TTC549 (cell line): ENCODE measurements at regions not wholly inside any gene's neighbourhood (a gene's known extent, or its start where the extent isn't known, plus 50 kb on each side); places are given as distances from the start of the nearest gene placed in this dataset.

Experiments
- FAIRE-seq: peaks from 2 replicates; lab custom pipeline; 2012; peaks lifted over from hg19 to GRCh38; lab: Jason Lieb, UNC

DNA sequence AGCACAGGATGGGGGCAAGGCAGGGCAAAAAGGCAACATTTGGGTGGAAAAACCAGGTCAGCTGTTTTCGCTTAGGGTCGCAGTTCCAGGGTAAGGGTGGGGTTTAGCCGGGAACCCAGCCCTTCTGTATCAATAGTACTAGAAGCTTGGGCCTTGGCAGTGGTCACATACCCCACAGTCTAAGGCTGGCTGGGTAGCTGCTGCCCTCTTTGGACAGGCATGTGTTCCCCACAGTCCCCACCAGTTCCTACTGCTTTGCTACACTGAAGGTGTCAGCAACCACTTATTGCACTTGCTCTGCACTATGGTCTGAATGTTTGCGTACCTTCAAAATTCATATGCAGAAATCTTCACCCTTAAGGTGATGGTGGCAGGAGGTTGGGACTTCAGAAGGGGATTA, 349.8 kb downstream of the LTN1 start:
- no peak for FAIRE-seq

DNA sequence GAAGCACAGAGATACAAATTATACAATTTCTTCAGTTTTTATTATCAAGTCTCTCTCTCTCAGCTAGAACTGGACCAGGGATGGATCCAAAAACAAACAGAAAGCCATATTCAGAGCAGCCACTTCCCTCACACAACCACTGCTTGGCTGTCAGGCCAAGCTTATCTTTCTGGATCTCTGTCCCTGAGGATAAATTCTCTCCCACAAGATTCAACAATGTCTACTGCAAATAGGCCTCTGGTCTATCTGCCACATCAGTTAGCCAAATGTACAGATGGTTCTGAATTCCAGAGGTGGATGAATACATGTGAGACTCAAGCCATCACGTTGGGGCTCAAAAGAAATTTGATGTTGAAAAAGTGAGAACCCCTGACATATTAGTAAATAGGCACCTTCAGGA, 350.9 kb downstream of the LTN1 start:
- FAIRE-seq, result no peak

DNA sequence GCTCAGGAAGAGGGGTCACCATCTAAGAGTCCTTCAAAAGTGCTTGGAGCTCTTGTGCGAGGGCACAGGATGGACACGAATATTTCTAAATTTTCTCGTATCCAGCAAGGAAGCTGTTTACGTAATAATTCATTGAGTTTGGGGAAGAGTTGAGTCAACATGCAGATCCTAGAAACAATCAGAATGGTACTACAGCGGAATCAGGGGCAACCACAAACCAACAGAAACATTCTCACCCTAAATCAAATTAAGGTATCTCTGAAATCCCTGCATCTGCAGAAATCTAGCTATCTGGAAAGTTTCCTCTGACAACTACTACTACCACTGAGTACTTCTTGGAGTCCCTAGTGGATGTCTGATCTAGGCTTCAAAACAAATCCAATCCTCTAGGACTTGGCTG, 352.4 kb downstream of the LTN1 start:
- no peak for FAIRE-seq

DNA sequence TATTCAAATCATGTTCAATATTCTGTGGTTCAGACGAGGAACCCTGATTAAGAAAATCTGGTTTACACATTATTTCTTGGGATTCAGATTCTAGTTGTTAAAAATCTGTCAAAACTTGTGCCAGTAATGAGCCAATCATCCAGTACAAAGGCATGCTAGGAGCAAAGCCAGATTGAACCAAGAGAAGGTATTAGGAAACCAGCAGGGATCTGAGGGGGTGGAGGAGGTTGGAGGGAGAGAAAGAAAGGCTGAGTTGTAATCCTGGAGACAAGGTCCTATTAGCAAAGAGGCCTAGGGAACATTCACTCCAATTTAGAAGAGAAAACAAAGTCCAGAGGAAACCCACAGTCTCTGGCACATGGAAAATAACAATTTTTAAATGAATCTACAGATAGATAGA, 352.9 kb downstream of the LTN1 start:
- FAIRE-seq, result no peak

DNA sequence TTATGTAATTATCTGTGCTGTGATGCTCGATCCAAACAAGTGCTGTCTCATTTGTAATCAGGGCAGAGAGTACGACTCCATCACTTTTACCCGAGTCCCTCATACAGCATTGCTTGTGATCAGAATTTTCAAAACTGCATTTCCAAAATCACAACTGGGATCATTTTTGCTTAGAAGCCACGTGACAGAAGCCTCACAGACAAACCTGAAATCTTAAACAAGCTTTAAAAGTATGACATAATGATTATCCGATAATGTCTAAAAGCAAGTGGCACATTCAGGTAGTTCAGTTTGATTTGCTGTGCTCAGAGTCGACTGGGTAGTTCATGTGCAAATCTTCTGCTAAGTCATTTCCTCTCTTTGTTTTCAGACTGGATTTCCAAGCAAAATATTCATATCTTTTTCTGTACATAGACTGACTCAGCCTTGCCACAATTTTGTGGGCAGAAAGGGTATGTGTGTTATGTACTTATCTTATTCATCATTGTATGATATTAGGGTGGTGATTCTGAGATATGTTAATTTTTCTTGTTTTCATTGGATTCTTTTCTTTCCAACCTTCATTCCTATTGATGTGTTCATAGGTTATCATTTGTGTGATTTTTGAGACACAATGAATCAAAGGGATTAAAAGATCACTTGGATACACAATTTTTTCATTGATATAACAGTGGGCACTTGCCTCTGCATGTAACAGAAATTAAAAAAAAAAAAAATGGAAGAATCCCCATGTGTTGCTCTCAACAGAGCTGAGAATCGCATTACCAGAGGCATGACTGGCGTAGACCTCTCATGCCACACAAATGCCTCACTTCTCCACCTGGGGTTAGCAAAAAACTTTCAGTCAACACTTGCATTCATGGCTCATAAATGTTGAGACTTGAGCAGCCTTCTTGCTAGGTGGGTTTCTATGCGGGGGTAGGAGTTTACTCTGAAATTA, 355.7 kb downstream of the LTN1 start:
- no peak for FAIRE-seq

DNA sequence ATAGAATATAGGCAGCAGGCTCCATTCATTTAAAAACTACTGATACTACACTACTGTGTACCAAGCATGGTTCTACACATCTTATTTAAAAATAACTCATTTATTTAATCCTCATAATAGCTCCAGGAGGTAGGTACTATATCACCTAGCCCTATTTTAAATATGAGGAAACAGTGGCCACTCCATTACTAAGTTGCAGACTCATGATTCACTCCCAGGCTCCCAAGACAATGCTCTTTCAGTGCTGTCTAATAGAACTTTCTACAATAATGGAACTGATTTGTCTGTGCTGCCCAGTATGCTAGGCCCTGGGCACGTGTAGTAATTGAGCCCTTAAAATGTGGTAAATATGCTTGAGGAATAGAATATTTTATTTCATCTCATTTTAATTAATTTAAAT, 357.1 kb downstream of the LTN1 start:
- no peak for FAIRE-seq

DNA sequence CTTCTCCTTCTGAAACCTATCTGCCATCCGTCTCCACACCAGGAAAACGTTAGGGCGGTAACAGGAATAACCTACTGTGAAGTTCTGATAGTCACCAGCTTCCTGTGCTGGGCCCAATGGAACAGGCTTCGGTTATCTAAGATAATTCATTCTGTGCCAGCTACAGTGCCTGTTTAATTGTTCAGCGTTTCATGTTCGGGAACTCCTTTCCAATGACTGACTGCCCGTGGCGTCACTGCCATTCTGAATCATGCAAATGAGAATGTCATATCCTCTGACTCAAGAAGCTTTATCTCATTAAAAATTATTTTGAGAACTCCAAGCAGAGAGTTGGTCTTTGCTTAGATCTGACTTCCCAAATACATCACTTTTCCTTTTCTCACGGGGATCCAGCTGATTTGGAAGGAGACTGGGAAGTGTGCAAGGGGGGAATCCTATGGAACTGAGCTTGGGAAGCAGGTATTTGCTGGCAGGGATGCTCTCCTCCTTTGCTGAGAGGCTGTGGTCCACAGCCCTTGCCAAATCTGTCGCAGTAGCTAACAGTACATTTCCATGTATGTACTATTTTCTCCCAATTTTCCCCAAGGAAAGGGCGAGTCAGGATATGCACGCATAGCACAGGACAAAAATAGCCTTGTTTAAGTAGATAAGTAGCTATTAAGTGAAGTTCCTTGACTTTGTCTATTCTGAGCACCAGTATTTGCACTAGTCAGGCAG, 358.7 kb downstream of the LTN1 start:
- FAIRE-seq, result no peak

DNA sequence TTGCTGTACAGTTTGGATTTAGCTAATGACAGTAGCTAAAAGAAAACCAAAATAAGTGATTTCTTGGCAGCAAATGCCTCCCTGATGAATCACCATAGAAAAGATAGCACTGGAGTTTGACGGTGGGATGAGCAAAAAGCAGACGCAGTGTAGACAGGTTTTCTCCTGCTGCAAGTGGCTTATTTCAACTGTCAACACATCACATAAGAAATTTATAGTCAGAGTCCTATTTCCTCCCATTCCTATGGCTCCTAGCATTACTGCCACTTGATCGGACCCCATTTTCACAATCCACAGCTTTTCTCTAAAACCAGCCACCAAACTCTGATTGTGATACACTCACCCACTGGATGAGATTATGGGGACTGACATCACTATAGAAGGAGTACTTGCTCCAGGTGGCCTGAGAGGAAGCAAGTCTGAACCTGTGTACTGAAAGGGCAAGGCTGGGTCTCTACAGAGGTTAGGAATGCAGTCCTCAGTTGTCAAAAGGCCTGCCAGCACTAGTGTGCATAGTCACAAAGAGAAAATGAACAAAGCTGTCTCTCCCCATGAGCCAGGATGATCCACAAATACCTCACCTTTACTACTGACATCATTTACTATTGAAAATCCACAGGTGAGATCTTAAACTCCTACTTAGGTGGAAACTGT, 359.8 kb downstream of the LTN1 start:
- no peak for FAIRE-seq

DNA sequence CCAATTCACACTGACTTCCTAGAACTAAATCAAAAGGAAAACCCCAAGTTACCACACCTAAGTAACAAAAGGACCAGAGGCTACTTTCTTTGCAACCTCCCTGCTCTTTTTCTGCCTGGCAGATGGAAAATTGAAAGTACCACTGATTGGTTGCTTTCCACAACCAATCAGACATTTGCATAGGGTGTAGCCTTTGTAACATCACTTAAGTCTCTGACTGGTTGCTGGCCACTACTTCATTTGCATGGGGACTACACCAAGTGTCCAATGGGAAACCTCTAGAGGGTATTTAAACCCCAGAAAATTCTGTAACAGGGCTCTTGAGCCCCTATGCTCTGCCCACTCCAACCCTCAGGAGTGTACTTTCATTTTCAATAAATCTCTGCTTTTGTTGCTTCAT, 365.0 kb downstream of the LTN1 start:
- FAIRE-seq, result no peak

DNA sequence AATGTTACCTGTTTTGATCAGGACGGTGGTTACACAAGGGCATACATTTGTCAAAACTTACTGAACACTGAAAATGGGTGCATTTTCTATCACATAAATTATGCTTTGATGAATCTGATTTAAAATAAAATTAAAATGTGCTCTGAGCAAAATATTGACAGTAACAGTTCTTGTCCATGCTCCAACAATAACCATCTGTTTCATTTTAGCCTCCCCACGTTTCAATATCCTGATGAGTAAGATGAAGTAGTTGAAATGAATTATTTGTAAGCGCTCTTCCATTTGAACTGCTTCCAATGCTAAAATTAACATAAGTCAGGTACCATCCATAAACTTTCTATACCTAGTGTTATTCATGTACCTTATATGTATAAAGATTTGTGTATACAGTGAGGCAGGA, 365.4 kb downstream of the LTN1 start:
- no peak for FAIRE-seq

DNA sequence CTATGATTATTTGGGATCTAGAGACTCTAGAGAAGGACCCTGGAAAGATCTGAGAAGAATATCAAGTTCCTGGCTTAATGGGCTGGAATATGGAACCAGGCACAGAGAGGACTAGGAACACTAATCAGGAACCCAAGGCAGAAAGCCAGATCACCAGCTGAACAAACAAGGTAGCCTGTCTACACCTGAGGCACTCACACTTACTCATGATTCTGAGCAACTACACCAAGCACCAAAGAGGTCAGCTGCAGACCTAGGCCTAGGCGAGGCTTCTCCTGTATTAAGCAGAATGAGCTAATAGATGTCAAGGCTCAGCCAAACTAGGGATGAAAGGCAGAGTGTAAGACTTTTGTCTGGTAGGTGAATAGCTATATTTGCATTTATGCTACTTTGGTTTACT, 368.1 kb downstream of the LTN1 start:
- FAIRE-seq, result no peak

DNA sequence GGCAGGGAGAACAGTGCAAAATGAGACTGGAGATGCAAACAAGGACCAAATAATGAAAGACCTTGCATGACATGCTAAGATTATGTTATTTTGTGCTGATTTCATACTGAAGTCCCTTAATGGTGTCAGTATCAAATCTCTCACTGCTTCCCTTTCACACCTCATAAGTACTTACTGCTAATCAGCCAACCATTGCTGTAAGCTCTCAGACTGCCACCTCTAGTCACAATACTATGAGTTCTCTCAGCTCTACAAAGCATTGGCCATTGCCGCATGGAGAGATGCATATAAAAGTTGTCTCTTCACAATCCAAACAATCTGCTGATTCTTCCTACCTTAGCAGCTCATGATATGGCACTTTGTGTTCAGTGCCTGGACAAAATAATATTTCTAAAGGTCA, 375.4 kb downstream of the LTN1 start:
- no peak for FAIRE-seq

DNA sequence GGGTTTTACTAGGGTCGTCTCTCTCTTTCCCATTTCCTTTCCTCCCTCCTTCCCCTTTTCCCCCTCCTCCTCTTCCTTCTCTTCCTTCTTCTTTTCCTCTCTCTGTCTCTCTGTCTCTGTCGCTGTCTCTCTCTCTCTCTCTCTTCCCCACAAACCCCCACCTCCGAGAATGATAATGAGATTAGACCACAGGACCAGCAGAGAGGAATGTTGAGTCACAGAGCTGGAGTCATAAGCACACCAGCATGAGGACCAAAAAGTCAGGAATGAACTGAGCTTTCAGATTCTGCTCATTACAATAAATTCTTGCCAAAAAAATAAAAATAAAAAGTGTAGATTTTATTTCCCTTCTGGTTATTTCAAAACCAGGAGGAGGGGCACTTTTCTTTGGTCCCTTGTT, 377.4 kb downstream of the LTN1 start:
- no peak for FAIRE-seq

DNA sequence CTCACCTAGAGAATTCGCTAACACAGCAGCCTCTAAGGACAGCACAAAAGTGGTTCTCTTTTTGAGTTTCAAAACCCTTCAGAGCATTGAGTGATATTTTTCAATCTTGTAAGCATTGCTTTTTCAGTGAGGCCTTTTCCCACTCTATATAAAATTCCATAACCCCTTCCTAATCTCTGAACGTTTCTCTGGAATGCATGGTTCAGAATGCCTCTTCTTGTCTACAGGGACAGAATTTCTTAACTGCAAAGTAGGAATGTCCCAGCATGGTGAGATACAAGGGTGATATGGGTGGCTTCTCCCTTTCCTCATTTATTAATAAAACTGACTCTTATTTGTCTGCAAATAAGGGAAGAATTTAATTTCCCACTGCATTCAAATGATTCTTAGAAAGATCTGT, 377.9 kb downstream of the LTN1 start:
- FAIRE-seq, result no peak

DNA sequence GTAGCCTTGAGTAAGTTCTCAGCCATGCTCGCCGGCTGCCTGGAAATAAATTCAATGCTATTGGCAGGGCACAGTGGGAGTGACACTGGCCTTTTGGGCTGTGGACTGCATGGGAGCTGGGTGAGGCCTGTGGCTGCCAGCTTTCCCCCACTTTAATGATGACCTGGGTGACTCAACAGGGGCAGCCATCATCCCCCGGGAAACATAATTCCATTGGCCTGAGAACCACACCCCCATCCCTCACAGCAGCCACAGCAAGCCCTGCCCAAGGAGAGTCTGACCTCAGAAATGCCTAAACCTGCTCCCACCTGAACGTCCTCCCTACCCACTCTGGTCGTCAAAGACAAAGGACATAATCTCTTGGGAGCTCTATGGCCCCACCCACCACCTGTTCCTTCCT, 384.0 kb downstream of the LTN1 start:
- FAIRE-seq, result no peak

DNA sequence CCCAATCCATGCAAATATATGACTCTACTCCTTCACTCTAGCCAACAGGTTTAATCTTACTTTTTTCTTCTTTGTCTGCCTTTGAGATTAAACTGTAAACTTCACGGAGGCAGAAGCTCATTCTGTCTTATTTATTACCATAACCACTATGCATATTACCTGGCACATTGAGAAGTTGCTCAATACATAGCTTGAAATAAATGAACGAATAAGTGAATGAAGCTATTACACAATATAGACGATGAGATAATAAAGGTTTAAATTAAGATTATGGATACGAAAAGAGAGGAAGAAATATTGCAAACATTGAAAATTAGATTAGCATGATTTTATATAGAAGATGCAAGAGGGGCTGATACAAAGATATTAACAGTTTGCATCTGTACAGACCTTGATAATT, 385.1 kb downstream of the LTN1 start:
- FAIRE-seq, result no peak

DNA sequence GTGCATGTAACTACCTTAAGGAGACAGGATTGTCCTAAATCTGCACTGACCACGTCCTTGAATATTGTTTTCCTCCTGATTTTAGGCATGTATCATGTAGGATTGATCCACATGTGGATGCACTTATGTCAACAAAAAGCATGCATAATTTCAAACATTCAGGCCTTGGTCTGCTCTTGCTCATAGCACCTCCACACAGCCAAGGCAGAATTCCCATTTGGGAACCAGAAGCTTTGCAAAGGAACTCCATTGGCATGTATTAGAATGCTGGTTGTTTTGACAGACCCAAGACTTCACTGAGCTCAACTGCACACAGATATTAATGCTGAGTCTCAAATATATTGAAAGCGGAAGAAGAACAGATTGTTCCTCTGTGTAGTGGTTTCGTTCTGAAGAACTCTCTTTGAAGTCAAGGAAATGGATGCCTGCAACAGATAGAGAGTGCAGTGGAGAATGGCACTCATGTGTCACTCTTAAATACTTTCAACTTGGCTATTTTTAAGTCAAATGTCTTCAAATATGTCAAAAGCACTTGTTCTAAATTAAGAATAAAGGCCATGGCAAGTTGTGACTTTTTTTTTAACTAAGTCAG, 387.6 kb downstream of the LTN1 start:
- no peak for FAIRE-seq

DNA sequence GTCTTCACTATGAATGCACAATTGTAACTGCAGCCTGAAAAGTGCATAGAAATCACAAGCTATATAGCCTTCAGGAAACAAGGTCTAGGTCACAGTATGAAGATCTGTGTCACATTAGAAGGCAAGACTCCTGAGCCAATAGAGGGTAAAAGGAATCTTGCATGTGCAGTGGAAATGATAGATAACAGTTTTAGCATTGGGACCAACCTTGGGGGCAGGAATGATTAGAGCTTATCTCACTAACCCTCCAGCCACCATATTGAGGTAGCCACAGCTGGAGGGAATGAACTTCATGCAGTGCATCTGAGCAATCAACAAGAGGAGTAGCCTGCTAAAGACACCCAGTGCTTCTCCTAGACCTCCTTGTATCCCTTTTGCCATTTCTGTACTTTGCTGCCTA, 390.1 kb downstream of the LTN1 start:
- no peak for FAIRE-seq

DNA sequence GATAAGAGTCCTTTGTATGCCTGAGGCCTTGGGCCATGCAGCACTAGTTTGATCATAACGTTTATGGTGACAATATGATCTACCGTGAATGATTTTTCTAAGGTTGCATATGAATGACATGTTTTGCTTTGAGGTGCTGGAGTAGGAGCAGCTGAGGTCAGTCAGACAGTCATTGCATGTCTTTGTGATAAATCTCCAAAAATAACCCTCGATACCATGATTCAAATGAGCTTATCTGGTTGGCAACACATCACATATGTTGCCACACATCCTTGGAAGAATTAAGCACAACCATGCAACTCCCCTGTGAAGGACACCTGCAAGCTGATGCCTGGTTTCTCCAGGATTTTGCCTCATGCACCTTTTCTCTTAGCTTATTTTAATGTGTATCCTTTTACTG, 394.5 kb downstream of the LTN1 start:
- no peak for FAIRE-seq

DNA sequence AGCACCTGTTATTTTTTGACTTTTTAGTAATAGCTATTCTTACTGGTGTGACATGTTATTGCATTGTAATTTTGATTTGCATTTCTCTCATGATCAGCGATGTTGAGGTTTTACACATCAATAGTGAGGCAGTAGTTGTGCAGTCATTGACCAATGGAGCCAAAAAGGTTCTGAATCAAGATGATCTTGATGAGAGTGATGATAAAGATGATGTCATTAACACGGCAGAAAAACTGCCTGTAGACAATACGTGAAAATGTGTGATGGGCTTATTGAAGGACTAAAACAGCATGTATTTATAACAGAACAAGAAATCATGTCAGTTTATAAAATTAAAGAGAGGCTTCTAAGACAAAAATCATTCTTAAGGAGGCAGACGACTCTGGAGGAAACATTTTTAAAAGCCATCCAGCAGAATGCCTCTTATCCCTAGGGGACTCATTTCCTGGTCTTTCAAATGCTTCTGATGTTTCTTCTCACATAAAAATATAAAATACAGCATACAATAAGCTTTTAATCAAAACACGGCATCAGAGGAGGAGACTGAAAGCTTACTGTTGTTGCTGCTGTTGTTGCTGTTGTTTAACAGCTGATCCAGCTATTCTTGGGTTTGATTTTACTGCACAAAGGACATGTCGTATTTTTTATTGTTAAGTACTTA, 400.3 kb downstream of the LTN1 start:
- no peak for FAIRE-seq

DNA sequence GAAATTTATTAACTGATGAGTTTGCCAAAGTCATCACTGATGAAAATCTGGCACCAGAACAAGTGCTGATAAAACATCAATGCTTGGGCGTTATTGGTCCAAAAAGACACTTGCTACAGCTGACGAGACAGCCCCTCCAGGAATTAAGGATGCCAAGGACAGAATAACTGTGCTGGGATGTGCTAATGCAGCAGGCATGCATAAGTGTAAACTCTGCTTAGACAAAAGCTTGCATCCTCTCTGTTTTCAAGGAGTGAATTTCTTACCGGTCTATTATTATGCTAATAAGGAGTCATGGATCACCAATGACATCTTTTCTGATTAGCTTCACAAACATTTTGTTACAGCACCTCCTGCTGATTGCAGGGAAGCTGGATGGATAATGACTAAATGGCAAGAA, 402.0 kb downstream of the LTN1 start:
- FAIRE-seq, result no peak

DNA sequence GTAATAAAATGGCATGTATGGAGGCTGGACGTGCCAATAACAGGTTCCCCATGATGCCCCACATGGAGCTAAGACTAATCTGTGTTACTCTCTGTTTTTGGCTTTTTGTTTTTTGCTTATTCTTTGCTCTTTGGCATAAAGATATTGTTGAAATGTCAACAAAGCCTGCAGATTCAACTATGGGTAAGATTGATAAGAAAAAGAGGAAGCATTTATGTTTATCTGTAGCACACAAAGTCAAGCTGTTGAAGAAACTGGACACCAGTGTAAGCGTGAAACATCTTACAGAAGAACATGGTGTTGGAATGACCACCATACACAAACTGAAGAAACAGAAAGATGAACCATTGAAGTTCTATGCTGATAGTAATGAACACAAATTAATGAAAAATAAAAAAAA, 402.7 kb downstream of the LTN1 start:
- no peak for FAIRE-seq
